ENCODE measurements at regions not wholly inside any gene's neighbourhood (a gene's known extent, or its start where the extent isn't known, plus 50 kb on each side); places are given as distances from the start of the nearest gene placed in this dataset.

GRCh38 chr12:114744285-114744684 lies 60.3 kb upstream of the TBX3 start:
- TF ChIP-seq SP2 (IDR thresholded peaks at IDR 0.05; ENCODE audit: low read length) (no peak), HDAC6 (IDR thresholded peaks at IDR 0.05; ENCODE audit: low read depth, low read length) (no peak), CTCF (IDR thresholded peaks at IDR 0.05; ENCODE audit: control extremely low read depth in 1 of 3, insufficient read depth in 1 of 3, low read depth in 1 of 3, low read length in 3 of 3) (no peak), EGR1 (IDR thresholded peaks at IDR 0.05; ENCODE audit: borderline replicate concordance, low read depth, low read length) (no peak), TEAD4 (IDR thresholded peaks at IDR 0.05; ENCODE audit: low read depth, low read length) (no peak), JUN (IDR thresholded peaks at IDR 0.05; ENCODE audit: low read depth, low read length) (no peak), POLR2A (IDR thresholded peaks at IDR 0.05; ENCODE audit: control extremely low read depth in 1 of 2, low read depth in 2 of 2, low read length in 2 of 2) (no peak), NRF1 (IDR thresholded peaks at IDR 0.05; ENCODE audit: low read depth, low read length) (no peak), CHD1 (IDR thresholded peaks at IDR 0.05; ENCODE audit: low read depth, low read length) (no peak)

All from H1 (cell line).